ENCODE measurements at regions not wholly inside any gene's neighbourhood (a gene's known extent, or its start where the extent isn't known, plus 50 kb on each side); places are given as distances from the start of the nearest gene placed in this dataset.

DNA sequence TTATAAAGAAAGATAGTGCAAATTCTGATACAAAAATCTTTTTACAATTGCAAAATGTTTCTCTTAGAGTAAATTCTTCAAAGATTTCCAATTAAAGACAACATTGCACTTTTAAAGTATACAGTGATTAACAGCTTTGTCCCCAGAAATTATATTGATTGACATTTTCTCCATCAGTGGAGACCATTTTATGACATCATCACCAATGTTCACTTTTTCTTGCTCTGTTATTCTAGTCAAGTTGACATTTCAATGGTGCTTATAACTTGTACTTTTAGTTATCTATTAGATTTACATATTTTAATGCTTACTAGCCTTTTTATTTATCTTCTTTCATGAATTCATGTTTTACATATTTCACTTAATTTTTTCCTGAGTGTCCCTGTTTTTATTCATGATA lies 524.8 kb downstream of the HAO1 start:
- DNase-seq (ENCODE audit: low spot score), result no peak
- intact Hi-C loops (cut with DNase I), result no loop called here

DNA sequence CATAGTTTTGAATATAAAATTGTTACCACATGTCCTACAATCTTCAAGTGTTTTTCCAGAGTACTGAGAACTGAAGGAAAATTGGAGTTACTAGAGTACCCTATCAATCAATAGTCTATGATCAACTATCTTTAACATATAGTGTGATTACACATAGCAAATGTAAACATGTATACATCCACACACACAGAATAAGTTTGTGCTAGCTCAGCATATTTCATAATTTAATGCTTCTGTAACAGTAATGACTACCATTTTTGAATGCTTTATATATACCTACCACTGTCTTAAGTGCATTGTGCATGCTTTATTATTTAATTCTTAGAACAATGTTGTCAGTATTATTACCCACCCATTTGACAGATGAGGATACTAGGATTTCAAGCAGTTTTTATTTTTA lies 523.9 kb downstream of the HAO1 start:
- no peak for DNase-seq (ENCODE audit: low spot score)
- intact Hi-C loops (cut with DNase I), result no loop called here

GRCh38 chr20:7420345-7420744 lies 519.9 kb downstream of the HAO1 start:
- no peak for DNase-seq (ENCODE audit: low spot score)
- intact Hi-C loops (cut with DNase I), result no loop called here

DNA sequence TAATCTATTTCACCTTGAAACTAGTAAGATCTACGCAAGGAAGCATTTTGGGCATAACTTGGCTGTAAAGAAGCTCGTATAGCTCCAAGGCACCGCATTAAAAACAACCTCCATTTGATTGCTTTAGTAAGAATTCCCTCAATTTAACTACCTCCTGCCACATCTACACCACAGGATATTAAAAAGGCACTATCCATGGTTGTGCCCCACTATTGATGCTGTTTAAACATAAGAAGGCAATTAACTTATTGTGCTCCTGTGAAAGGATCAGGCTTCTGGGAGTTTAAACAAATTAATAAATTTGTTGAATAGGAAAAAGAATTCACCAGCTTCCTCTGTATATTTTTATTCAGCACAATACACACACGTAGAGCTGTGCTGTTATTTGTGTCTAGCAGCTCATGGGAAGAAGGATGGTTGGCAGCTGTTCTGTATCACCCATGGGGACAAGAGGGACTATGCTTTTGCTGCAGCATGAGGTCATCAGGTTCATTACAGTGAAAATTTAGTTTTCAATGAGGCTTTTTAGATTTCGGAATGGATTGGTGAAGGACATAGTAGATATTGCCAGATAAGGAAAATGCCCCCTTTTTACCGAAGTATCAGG lies 513.3 kb downstream of the HAO1 start:
- no peak for DNase-seq (ENCODE audit: low spot score)
- intact Hi-C loops (cut with DNase I), result no loop called here

DNA sequence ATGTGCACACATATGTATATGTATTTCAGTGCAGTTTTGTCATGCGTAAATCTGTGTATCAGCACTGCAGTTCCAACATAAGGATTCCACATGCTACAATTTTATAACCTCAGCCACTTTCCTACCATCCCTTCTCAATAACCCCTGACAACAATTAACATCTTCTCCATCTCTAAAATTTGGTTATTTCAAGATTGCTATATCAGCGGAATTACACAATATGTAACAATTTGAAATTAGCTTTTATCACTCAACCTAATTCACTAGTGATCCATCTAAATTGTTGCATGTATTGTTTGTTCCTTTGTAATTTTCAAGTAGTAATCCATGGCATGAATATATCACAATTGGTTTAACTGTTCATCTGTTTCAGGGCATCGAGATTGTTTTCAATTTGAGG lies 511.3 kb downstream of the HAO1 start:
- intact Hi-C loops (cut with DNase I), result no loop called here
- no peak for DNase-seq (ENCODE audit: low spot score)

DNA sequence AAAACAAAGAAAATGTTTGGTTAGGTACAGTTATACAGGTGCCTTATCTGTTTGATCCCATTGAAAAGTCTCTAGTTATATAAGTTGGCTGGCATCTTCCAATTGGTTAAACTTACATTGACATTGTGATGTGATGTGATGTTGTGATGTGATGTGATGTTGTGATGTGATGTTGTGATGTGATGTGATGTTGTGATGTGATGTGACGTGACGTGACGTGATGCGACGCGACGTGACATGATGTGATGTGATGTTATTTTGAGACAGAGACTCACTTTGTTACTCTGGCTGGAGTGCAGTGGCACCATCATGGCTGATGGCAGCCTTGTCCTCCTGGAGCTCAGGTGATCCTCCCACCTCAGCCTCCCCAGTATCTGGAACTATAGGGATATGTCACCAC lies 507.6 kb downstream of the HAO1 start:
- intact Hi-C loops (cut with DNase I), result no loop called here
- DNase-seq (ENCODE audit: low spot score), result no peak

DNA sequence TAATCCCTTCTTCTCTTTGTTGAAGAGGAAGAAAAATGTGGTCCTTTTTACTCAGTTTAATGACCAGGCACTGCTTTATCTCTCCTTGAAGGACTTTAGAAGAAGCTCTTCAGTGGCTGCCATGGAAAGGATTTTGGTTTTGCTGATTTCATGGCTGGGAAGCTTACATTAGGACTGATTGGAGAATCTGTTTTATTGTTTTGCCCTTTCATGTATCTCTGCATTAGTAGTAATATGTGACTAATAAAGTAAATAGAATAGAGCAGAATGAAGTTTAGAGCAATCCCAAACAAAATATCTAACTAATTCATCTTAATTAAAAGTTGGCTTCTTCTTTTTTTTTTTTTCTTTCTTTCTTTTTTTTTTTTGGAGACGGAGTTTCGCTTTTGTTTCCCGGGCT lies 502.9 kb downstream of the HAO1 start:
- DNase-seq (ENCODE audit: low spot score), result no peak
- intact Hi-C loops (cut with DNase I), result no loop called here

DNA sequence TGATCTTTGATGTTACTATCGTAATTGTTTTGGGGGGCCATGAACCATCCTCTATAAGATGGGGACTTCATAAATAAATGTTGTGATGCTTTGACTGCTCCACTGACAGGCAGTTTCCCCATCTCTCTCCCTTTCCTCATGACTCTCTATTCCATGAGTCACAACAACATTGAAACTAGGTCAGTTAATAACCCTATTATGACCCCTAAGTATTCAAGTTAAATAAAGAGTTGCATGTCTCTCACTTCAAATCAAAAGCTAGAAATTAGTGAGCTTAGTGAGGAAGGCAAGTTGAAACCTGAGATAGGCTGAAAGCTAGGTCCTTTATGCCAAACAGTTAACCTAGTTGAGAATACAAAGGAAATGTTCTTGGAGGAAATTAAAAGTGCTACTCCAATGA lies 491.0 kb downstream of the HAO1 start:
- intact Hi-C loops (cut with DNase I), result no loop called here
- DNase-seq (ENCODE audit: low spot score), result no peak

DNA sequence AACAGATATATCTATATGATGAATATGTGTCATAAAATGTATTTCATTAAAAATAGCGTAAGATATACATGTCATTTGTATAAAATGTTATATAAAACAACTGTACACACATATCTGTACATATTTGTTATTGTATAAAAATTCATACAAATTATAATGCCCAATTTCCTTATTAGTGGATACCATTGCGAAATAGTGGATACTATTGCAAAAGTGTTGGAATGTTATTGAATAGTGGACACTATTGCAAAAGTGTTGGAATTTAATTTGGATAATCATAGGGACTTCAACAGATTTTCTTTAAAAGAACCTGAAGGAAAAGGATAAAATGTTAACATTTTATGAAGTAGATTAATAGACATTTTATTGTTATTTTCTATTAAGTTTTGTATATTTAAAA lies 487.4 kb downstream of the HAO1 start:
- intact Hi-C loops (cut with DNase I), result no loop called here

GRCh38 chr20:7454047-7454446 lies 486.2 kb downstream of the HAO1 start:
- intact Hi-C loops (cut with DNase I), result no loop called here
- DNase-seq (ENCODE audit: low spot score), result no peak

More for the DNA sequence above, 487.4 kb downstream of the HAO1 start:
- no peak for DNase-seq (ENCODE audit: low spot score)

DNA sequence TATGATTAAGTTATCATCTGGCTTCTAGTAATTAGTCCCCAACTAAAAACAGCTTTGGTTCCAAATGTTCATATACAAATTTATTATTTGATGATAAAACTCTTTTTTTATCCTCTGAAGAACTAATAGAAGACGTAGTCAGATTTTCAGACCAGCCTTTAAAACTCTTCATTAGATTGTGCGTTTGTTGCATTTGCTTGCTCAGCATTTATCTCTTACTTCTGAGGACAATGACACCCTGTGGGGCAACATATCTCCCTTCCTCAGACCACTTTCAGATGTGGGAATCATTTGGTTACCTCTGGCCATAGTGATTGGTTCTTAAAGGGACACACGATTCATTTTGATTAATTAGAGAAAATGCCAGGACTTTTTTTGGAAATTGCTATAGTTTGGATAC lies 481.8 kb downstream of the HAO1 start:
- intact Hi-C loops (cut with DNase I), result no loop called here
- DNase-seq (ENCODE audit: low spot score), result no peak

- DNase-seq (ENCODE audit: low spot score), result no peak
- intact Hi-C loops (cut with DNase I), result no loop called here
Observed at GRCh38 chr20:7459083-7459482, 481.2 kb downstream of the HAO1 start.

DNA sequence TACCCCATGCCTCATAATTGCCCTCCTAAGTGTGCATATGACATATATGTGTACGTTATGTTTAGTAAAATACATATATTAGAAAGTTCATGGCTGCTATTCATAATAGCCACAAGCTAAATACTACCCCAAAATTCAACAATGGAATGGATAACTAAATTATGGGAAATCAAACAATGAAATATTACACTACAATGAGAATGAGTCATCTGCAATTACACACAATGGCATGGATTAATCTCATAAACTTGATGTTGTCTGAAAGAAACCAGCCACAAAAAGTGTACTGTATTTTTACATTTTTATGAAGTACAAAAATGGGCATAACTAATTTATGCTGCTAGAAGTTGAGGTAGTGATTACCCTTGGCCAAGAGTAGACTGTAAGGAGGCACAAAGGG lies 477.0 kb downstream of the HAO1 start:
- intact Hi-C loops (cut with DNase I), result no loop called here
- DNase-seq (ENCODE audit: low spot score), result no peak

GRCh38 chr20:7470912-7471311 lies 469.3 kb downstream of the HAO1 start:
- intact Hi-C loops (cut with DNase I), result no loop called here
- DNase-seq (ENCODE audit: low spot score), result no peak

GRCh38 chr20:7490288-7490687 lies 450.0 kb downstream of the HAO1 start:
- intact Hi-C loops (cut with DNase I), result no loop called here
- no peak for DNase-seq (ENCODE audit: low spot score)

DNA sequence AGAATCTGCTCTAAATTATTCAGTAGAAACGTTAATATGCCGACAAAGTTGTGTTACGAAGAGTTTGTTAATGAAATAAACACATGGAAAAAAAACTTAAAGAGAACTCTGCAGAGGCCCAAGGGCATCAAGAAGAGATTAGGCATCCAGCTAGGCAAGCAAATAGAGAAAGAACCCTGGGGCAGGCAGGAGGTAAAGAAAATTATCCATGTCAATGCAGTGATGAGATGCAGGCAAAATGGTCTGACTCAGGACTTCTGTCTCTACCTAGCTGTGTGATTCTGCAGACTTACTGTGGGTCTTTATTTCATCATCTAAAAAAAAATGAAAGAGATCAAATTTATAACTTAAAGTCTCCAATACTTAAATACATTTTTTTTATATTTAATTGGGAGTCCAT lies 448.0 kb downstream of the HAO1 start:
- DNase-seq (ENCODE audit: low spot score), result no peak
- intact Hi-C loops (cut with DNase I), result no loop called here

DNA sequence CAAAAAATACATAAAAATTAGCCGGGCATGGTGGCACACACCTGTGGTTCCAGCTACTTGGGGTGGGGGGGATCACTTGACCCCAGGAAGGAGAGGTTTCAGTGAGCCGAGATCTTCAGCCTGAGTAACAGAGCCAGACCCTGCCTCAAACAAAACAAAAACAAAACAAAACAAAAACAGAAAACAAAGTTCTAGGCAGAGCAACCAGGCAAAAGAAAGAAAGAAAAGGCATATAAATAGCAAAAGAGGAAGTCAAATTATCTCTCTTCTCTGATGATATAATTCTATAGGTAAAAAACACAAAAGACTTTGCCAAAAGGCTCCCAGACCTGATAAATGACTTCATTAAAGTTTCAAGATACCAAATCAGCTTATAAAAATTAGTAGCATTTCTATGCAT lies 446.9 kb downstream of the HAO1 start:
- DNase-seq (ENCODE audit: low spot score), result no peak
- intact Hi-C loops (cut with DNase I), result no loop called here

DNA sequence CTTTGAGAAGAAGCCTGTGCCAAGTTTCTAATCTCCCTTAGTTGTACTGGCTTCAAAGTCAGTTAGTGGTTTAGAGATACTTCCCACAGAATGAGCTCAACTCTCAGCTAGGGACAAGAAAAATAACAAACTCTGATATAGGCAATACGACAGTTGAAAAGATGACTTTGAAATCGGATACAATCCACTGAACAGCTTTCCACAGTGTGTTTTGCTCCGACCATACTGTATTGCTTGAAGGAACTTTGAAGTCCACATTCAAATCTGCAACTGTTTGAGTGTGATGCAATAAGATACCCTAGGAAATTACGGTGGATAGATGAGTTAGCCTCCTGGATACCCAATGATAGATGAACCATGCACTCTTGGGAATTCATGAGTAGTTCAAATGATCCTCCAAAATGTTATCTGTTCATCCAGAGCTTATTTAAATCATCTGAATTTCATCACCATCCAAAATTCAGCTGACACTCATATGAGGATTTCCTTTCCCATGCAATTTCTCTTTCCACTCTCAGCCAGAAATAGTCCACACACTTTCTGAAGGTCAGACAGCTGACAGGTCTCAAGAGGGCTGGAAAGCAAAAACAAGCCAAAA lies 443.8 kb downstream of the HAO1 start:
- intact Hi-C loops (cut with DNase I), result no loop called here
- no peak for DNase-seq (ENCODE audit: low spot score)

DNA sequence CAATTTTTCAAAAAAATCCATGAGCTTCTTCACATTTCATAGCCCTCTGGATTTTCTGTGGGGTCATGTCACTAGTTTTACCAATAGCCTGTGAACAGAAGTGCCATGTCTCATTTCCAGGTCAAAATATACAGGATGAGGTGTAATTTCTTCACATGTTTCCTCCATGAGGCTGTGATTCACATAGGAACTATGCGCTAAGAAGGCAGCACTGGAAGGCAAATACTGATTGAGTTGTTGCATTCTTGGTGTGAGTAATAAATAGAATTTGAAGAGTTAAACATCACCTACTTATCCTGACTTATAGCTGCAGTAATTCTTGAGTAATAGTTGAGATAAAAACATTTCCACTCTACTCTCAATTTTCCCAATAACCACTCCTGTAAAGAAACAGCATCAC lies 442.3 kb downstream of the HAO1 start:
- DNase-seq (ENCODE audit: low spot score), result no peak
- intact Hi-C loops (cut with DNase I), result no loop called here

DNA sequence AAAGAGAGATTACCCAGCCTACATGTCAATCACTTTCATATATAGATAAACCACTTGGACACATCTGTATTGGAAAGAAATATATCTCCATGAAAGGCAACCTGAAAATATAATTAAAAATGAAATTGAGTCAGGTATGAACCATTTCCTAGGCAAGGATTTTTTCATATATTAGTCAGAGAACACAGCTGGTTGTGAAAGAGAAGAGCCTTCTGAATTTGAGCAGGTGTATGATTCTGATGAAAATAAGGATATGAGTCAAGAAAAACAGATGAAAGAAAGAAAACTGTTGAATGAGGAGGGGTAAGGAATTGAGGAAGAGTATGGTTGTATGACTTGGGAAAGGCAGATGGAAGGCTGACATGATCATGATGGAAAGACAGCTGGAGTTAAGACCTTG lies 441.1 kb downstream of the HAO1 start:
- no peak for DNase-seq (ENCODE audit: low spot score)
- intact Hi-C loops (cut with DNase I), result no loop called here

GRCh38 chr20:7500231-7500663 lies 440.0 kb downstream of the HAO1 start:
- intact Hi-C loops (cut with DNase I), result no loop called here
- DNase-seq (ENCODE audit: low spot score), result no peak

- intact Hi-C loops (cut with DNase I), result no loop called here
- DNase-seq (ENCODE audit: low spot score), result no peak
Observed at GRCh38 chr20:7503501-7503900, 436.8 kb downstream of the HAO1 start.

All from posterior vena cava (tissue), 2 donors.